ENCODE measurements at regions not wholly inside any gene's neighbourhood (a gene's known extent, or its start where the extent isn't known, plus 50 kb on each side); places are given as distances from the start of the nearest gene placed in this dataset.

- peaks cover 11% of the 10 kb centered on the region for H3K4me1 ChIP-seq (ENCODE audit: control insufficient read depth, insufficient read depth, low read length)
- no peak overlapping the region for H3K4me3 ChIP-seq (ENCODE audit: low read depth, low read length)
- no peaks in the 10 kb centered on the region for H3K27me3 ChIP-seq (ENCODE audit: control insufficient read depth, insufficient read depth, low read length)
- no peaks in the 10 kb centered on the region for H3K36me3 ChIP-seq (ENCODE audit: control insufficient read depth, insufficient read depth, low read length)
- peaks cover 9% of the 10 kb centered on the region for H3K9me3 ChIP-seq (ENCODE audit: control insufficient read depth, insufficient read depth, low read depth, low read length)
- no peak overlapping the region for H3K27ac ChIP-seq (ENCODE audit: low read depth, low read length)
- H3K9ac ChIP-seq (ENCODE audit: low read length): no peak overlapping the region
Observed at GRCh38 chr1:218611916-218612585, 266.9 kb downstream of the TGFB2 start.

DNA sequence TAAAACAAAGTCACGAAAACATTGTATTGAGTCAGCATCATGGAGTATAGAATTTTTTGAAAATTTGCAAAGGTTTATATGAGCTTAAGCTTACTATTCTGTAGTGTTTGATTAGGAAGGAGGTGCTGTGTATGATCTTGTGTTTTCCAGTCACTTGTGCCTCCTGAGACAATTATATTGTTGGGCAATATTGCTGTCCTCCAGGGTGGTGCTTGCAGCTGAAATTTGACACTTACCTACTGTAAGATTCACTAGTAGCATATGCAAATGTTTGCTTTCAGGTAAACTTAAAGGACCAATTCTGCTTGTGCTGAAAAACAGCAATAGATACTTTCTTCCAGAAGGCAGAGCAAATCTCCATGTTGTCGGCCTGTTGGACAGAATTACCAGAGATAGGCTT lies 268.0 kb downstream of the TGFB2 start:
- H3K27ac ChIP-seq (ENCODE audit: low read depth, low read length): no peak overlapping the region
- H3K36me3 ChIP-seq (ENCODE audit: control insufficient read depth, insufficient read depth, low read length): no peaks in the 10 kb centered on the region
- peaks cover 6% of the 10 kb centered on the region for H3K9me3 ChIP-seq (ENCODE audit: control insufficient read depth, insufficient read depth, low read depth, low read length)
- H3K9ac ChIP-seq (ENCODE audit: low read length): no peak overlapping the region
- H3K4me3 ChIP-seq (ENCODE audit: low read depth, low read length): no peak overlapping the region
- H3K4me1 ChIP-seq (ENCODE audit: control insufficient read depth, insufficient read depth, low read length): peaks cover 11% of the 10 kb centered on the region
- no peaks in the 10 kb centered on the region for H3K27me3 ChIP-seq (ENCODE audit: control insufficient read depth, insufficient read depth, low read length)

- Histone ChIP-seq H3K9me3 (ENCODE audit: control insufficient read depth, insufficient read depth, low read depth, low read length) (no peaks in the 10 kb centered on the region; the same call in 1 of the 2 replicates), H3K9ac (ENCODE audit: low read length) (no peak overlapping the region), H3K4me3 (ENCODE audit: low read depth, low read length) (no peak overlapping the region), H3K36me3 (ENCODE audit: control insufficient read depth, insufficient read depth, low read length) (no peaks in the 10 kb centered on the region), H3K27ac (ENCODE audit: low read depth, low read length) (no peak overlapping the region), H3K4me1 (ENCODE audit: control insufficient read depth, insufficient read depth, low read length) (peaks cover 11% of the 10 kb centered on the region), H3K27me3 (ENCODE audit: control insufficient read depth, insufficient read depth, low read length) (no peaks in the 10 kb centered on the region)
Observed at GRCh38 chr1:218614031-218614430, 268.9 kb downstream of the TGFB2 start.

DNA sequence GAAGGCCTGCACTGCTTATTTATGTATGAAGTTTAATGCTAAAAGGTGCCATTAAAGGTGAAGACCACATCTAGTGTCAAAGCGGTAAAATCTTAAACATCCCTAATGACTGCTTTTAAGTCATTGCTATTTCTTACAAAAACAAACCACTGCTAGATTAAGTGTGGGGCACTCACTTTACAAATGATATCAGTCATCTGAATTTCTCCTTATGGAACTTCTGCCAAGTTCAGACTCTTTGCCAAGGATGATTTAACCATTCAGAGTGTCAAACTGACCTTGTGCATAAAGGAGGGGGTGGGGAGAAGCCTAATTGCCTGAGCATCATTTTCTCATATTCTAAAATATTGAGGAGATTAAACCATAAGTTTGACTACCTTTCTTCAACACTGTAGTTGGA lies 271.5 kb downstream of the TGFB2 start:
- Histone ChIP-seq H3K27me3 (ENCODE audit: control insufficient read depth, insufficient read depth, low read length) (no peaks in the 10 kb centered on the region), H3K36me3 (ENCODE audit: control insufficient read depth, insufficient read depth, low read length) (no peaks in the 10 kb centered on the region), H3K9me3 (ENCODE audit: control insufficient read depth, insufficient read depth, low read depth, low read length) (no peaks in the 10 kb centered on the region), H3K9ac (ENCODE audit: low read length) (no peak overlapping the region), H3K27ac (ENCODE audit: low read depth, low read length) (no peak overlapping the region), H3K4me3 (ENCODE audit: low read depth, low read length) (no peak overlapping the region), H3K4me1 (ENCODE audit: control insufficient read depth, insufficient read depth, low read length) (peaks cover 11% of the 10 kb centered on the region)

DNA sequence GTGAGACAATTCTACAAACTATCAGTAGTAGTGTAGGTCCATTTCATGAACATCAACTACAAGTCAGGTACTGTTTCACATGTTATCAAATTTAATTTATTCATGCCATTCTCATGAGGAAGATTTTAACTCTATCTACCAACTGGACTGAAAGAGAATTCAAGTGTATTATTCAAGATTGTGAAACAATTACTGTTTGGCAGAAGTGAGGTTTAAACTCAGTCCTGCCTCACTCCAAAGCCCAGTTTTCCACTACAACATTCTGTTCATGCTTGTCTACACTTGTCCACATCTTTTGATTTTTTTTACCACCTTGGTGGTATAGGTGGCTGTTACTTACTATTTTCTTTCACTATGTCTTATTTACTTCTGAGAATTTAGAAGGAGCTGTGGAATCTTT lies 272.9 kb downstream of the TGFB2 start:
- H3K4me1 ChIP-seq (ENCODE audit: control insufficient read depth, insufficient read depth, low read length): peaks cover 9% of the 10 kb centered on the region
- H3K27ac ChIP-seq (ENCODE audit: low read depth, low read length): no peak overlapping the region
- H3K9ac ChIP-seq (ENCODE audit: low read length): no peak overlapping the region
- H3K27me3 ChIP-seq (ENCODE audit: control insufficient read depth, insufficient read depth, low read length): no peaks in the 10 kb centered on the region
- H3K9me3 ChIP-seq (ENCODE audit: control insufficient read depth, insufficient read depth, low read depth, low read length): no peaks in the 10 kb centered on the region
- no peak overlapping the region for H3K4me3 ChIP-seq (ENCODE audit: low read depth, low read length)
- H3K36me3 ChIP-seq (ENCODE audit: control insufficient read depth, insufficient read depth, low read length): no peaks in the 10 kb centered on the region

- Histone ChIP-seq H3K27me3 (ENCODE audit: control insufficient read depth, insufficient read depth, low read length) (no peaks in the 10 kb centered on the region), H3K36me3 (ENCODE audit: control insufficient read depth, insufficient read depth, low read length) (no peaks in the 10 kb centered on the region), H3K27ac (ENCODE audit: low read depth, low read length) (no peak overlapping the region), H3K9me3 (ENCODE audit: control insufficient read depth, insufficient read depth, low read depth, low read length) (no peaks in the 10 kb centered on the region), H3K4me1 (ENCODE audit: control insufficient read depth, insufficient read depth, low read length) (no peaks in the 10 kb centered on the region; the same call in 1 of the 2 replicates), H3K4me3 (ENCODE audit: low read depth, low read length) (no peak overlapping the region), H3K9ac (ENCODE audit: low read length) (no peak overlapping the region)
Observed at GRCh38 chr1:218620956-218621355, 275.8 kb downstream of the TGFB2 start.

- H3K9ac ChIP-seq (ENCODE audit: low read length): no peak overlapping the region
- 0 out of 2 replicates have a peak, but pooled peaks cover 2% of the 10 kb centered on the region for H3K9me3 ChIP-seq (ENCODE audit: control insufficient read depth, insufficient read depth, low read depth, low read length)
- no peaks in the 10 kb centered on the region for H3K36me3 ChIP-seq (ENCODE audit: control insufficient read depth, insufficient read depth, low read length)
- H3K4me3 ChIP-seq (ENCODE audit: low read depth, low read length): no peak overlapping the region
- no peaks in the 10 kb centered on the region for H3K27me3 ChIP-seq (ENCODE audit: control insufficient read depth, insufficient read depth, low read length)
- H3K4me1 ChIP-seq (ENCODE audit: control insufficient read depth, insufficient read depth, low read length): no peaks in the 10 kb centered on the region
- no peak overlapping the region for H3K27ac ChIP-seq (ENCODE audit: low read depth, low read length)
Observed at GRCh38 chr1:218624052-218624451, 278.9 kb downstream of the TGFB2 start.

- Histone ChIP-seq H3K27ac (ENCODE audit: low read depth, low read length) (no peak overlapping the region), H3K9ac (ENCODE audit: low read length) (no peak overlapping the region), H3K4me1 (ENCODE audit: control insufficient read depth, insufficient read depth, low read length) (no peaks in the 10 kb centered on the region), H3K27me3 (ENCODE audit: control insufficient read depth, insufficient read depth, low read length) (no peaks in the 10 kb centered on the region), H3K4me3 (ENCODE audit: low read depth, low read length) (no peak overlapping the region), H3K36me3 (ENCODE audit: control insufficient read depth, insufficient read depth, low read length) (no peaks in the 10 kb centered on the region), H3K9me3 (ENCODE audit: control insufficient read depth, insufficient read depth, low read depth, low read length) (0 out of 2 replicates have a peak, but pooled peaks cover 2% of the 10 kb centered on the region)
Observed at GRCh38 chr1:218625393-218625792, 280.3 kb downstream of the TGFB2 start.

- peaks cover 7% of the 10 kb centered on the region; the same call in 1 of the 2 replicates for H3K9me3 ChIP-seq (ENCODE audit: control insufficient read depth, insufficient read depth, low read depth, low read length)
- H3K4me1 ChIP-seq (ENCODE audit: control insufficient read depth, insufficient read depth, low read length): peaks cover 11% of the 10 kb centered on the region; the same call in 1 of the 2 replicates
- no peak overlapping the region for H3K4me3 ChIP-seq (ENCODE audit: low read depth, low read length)
- H3K27ac ChIP-seq (ENCODE audit: low read depth, low read length): no peak overlapping the region
- H3K36me3 ChIP-seq (ENCODE audit: control insufficient read depth, insufficient read depth, low read length): no peaks in the 10 kb centered on the region
- no peaks in the 10 kb centered on the region for H3K27me3 ChIP-seq (ENCODE audit: control insufficient read depth, insufficient read depth, low read length)
- peak overlapping the region; percentile 4 for H3K9ac ChIP-seq (ENCODE audit: low read length)
Observed at GRCh38 chr1:218633238-218633988, 288.3 kb downstream of the TGFB2 start.

DNA sequence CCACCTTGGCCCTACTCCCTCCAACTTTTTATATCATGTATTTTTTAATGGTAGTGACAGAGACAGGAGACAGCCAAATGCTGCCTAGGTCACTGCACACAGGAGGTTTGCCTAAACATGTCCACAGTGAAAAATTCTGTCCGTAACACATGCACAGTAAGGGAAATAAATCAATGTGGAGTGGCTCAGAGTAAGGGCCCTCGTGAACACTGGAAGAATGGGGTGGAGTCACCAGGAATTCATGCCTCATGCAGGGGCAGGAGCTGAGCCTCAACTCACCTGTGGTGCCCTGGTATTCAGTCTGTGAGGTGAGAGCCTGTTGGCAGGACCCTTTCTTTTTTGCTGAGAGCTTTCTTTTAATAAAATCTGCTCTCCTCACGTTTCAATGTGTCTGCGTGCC lies 289.1 kb downstream of the TGFB2 start:
- Histone ChIP-seq H3K27ac (ENCODE audit: low read depth, low read length) (no peak overlapping the region), H3K27me3 (ENCODE audit: control insufficient read depth, insufficient read depth, low read length) (no peaks in the 10 kb centered on the region), H3K4me3 (ENCODE audit: low read depth, low read length) (no peak overlapping the region), H3K9me3 (ENCODE audit: control insufficient read depth, insufficient read depth, low read depth, low read length) (peaks cover 5% of the 10 kb centered on the region; the same call in 1 of the 2 replicates), H3K36me3 (ENCODE audit: control insufficient read depth, insufficient read depth, low read length) (no peaks in the 10 kb centered on the region), H3K9ac (ENCODE audit: low read length) (no peak overlapping the region), H3K4me1 (ENCODE audit: control insufficient read depth, insufficient read depth, low read length) (peaks cover 11% of the 10 kb centered on the region; the same call in 1 of the 2 replicates)

GRCh38 chr1:218636548-218636947 lies 291.4 kb downstream of the TGFB2 start:
- Histone ChIP-seq H3K9ac (ENCODE audit: low read length) (no peak overlapping the region), H3K4me1 (ENCODE audit: control insufficient read depth, insufficient read depth, low read length) (peaks cover 11% of the 10 kb centered on the region; the same call in 1 of the 2 replicates), H3K4me3 (ENCODE audit: low read depth, low read length) (no peak overlapping the region), H3K27me3 (ENCODE audit: control insufficient read depth, insufficient read depth, low read length) (no peaks in the 10 kb centered on the region), H3K36me3 (ENCODE audit: control insufficient read depth, insufficient read depth, low read length) (no peaks in the 10 kb centered on the region), H3K27ac (ENCODE audit: low read depth, low read length) (no peak overlapping the region), H3K9me3 (ENCODE audit: control insufficient read depth, insufficient read depth, low read depth, low read length) (peaks cover 3% of the 10 kb centered on the region; the same call in 1 of the 2 replicates)
